SK-N-DZ (cell line): ENCODE measurements at regions not wholly inside any gene's neighbourhood (a gene's known extent, or its start where the extent isn't known, plus 50 kb on each side); places are given as distances from the start of the nearest gene placed in this dataset.

Experiments
- DNase-seq: peaks from one replicate; pipeline ENCODE4 v3.0.0-alpha.2; 2015; ENCODE audit warnings: low spot score

DNA sequence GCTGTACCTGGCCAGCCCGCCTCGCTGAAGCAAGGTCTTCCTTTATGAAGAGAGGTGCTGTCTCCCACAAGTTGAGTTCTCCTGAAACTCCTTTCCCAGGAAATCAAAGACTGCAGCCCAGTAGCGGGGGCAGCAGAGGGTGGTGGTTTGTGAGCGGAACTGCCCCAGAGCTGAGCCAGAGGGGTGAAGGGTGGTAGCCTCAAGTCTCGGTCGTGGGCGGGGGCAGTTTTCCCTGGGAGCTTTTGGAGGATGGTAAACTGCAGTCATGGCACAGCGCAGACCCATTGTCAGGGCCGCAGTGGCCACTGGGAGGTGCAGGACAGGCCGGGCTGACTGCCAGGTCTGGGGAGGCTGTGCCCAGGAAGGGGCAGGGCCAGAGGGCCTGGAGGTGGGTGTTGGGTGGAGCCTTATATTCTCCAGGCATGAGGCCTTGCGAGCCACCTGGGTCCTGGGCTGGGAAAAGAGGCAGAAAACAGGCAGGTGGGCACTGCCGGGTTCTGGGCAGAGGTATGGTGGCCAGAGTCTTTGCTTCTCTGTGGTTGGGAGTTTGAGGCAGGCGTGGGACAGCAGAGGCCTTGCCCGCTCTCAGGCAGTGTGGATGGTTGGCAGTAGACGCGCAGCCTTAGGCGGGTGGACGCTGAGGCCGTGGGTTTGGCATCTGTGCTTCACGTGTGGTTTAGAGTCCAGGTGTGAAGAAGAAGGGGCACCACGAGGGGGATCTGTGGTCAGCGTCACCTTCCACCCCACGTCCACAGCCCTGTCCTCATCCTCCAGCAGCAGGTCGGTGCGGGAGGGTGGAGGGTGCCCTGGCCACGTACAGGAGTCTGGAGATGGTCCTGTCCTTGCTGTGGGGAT, 1176.4 kb downstream of the BRD1 start:
- DNase-seq: no peak

DNA sequence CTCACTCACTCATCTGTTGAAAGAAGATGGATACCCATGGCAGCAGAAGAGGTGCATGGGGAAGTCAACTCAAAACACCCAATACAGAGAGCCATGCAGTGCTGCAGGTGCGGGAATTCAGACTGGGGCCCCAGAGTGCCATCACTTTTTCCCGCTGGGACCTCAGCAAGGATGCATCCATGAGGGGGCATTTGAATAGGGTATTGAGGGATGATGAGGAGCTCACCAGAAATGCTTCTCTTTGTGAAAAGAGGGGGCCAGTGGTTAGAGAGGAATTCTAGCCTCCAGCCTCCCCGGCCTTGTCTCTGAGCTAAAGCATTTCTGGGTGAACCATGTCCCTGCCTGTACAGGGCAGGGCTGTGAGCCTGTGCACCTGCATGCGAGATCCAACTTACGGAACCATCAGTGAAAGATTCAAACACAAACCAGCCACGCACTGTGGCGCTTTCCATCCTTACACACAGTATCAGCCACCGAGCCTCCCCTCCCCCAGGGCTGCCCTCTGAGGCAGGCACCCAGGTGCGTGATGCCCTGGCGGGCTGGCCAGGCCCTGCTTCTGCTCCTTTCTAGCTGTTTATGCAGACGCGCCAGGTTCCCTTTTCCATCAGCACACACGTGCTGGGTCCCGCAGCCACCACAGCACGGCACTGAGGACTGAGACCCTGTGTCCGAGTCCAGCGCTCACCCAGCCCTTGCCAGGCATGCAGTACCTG, 1177.2 kb downstream of the BRD1 start:
- no peak for DNase-seq

DNA sequence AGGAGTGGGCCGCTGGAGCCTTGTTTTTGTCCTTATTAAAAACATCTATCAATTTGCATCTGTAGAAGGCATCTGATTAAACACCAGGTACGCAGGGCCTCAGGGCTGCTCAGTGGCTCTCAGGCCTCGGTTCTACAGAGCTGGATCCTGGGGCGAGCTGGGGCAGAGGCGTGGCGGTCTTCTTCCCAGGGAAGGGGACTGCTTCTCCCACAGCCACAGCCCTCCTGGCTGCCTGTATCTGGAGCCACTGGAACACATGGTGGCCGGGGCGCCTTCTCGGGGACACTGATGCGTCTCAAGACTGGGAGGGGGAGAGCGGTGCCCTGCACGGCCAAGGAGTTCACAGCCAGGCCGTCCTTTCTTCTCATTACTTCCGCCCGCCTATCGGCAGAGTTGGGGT, 1178.2 kb downstream of the BRD1 start:
- DNase-seq: no peak

DNA sequence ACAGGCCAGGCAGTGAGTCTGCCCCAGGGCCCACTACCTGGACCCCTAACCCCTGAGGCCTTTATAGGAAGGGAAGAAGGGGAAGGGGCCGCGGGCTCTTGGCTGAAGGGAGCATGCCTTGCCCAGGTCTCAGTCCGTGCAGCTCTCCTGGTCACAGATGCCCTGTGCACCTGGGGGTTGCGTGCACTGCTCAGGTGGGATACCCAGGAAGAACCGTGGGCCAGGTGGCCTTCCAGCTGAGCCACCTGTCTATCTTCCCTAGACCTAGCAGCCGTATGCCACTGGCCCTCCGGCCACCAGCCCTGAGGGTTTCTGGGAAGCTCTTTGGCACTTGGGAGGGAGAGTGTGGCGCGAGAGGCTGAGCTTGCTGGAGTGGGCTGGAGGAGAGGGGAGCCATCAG, 1178.6 kb downstream of the BRD1 start:
- no peak for DNase-seq

DNA sequence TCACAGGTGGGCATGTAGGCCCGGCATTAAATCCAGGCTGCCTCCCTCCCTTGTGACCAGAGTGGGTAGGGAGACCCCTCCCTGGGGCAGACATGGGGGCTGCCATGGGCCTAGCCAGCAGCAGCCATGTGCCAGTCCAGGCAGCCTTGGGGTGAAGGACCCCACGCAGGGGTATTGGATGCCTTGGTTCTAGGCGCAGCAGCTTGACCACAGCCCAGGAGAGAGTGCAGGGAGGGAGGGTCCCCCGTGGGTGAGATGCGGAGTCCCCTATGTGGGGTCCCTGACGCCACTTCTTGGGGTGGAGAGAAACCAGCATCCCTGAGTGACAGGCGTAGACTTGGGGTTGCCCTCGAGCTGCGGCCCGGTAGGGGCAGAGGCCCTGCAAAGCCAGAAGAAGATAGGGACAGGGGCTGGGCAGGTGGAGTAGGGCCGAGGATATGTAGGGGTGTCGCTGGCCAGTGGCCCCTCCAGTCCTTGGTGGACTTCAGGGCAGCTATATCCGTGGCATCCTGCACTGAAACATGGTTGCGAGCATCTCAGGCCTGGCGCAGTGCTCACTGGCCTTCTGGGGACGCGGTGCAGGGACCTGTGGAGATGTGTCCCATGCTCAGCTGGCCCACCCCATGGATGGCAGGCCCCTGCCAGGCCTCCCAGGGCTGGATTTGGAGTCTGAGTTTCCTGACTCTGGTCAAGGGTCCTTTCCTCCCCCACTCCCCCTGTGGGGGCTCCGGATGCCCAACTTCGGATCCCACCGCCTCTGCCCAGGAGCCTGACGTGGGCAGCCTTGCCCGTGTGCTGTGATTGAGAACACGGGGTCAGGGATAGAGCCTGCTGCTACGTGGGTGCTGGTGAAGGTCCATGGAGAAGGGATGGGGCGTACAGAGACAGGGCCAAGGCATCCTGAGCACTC, 1179.8 kb downstream of the BRD1 start:
- DNase-seq: no peak

DNA sequence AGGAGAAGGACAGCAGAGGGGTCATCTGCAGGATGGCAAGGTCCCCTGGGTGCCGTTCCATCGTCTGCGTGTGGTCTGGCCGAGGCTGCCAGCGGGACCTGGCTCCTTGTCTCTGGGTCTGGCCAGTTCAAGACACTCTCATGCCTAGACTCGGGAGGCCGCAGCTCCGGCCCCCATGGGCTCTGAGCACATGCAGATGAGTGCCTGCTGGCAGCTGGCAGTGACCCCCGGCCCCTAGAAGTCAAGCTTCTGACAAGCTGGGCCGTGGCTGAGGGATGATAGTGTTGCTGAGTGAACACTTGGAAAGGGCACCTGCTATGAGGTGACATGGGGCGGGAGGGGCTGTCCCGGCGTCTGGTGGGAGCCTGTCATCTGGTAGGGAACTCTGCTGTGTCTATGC, 1180.6 kb downstream of the BRD1 start:
- no peak for DNase-seq

DNA sequence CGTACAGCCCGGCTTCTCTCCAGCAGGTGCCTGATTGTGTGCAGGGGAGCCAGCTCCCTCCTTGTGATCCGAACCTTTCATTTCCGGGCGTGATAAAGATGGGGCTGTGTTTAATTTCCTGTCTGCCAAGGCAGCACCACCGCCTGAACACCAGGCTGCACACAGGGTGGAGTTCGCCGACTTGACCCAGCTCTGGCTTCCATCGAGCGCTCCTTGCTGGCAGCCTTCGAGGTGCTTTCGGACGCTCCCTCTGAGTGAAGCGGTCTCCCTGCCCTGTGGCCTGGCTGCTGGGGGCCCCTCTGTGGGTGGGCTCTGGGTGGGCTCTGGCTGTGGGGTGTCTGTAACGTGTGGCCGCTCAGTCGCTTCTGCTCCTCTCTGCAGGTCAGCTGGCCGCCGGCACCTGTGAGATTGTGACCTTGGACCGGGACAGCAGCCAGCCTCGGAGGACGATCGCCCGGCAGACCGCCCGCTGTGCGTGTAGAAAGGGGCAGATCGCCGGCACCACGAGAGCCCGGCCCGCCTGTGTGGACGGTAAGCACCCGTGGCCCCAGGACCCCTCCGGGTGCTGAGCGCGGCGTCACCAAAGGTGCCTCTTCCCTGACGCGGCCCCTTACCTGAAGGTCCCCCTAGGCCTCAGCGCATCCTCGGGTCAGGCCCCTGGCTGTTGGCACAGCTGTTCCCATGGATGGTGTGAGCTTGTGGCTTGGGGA, 1181.3 kb downstream of the BRD1 start:
- no peak for DNase-seq

DNA sequence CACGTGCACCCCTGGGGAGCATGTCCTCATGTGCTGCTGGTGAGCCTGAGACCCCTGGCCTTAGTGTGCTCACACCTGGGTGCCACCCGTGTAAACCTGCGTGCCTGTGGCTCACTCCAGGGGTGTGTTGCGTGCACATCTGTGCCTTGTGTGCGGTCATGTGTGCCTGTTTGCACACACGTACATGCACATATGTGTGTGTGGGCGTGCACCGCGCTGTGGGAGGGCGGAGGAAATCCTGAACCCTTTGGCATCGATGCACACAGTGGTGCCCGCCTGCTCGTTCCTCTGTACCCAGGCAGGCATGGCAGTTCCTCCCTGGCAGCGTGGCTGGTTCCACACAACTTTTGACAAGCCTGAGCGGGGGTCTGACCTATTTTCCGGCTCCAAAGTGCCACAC, 1181.9 kb downstream of the BRD1 start:
- no peak for DNase-seq

DNA sequence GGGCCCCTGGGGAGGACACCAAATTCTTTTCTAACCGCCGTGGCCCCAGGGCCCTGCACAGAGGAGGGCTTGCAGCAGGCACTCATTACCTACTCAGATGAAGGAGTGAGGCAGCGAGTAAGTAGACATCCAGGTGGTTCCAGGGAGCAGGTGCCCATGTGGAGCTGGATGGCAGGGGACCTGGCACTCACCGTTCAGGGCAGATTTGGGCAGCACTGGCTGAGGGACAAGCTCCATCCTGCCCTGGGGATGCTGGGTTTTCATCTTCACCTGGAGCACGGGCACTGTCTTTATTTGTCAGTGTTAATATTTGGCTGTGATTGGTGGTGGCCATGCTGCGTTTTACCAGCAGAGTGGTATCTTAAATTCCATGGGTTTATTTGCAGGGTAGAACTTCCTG, 1182.7 kb downstream of the BRD1 start:
- DNase-seq: no peak

DNA sequence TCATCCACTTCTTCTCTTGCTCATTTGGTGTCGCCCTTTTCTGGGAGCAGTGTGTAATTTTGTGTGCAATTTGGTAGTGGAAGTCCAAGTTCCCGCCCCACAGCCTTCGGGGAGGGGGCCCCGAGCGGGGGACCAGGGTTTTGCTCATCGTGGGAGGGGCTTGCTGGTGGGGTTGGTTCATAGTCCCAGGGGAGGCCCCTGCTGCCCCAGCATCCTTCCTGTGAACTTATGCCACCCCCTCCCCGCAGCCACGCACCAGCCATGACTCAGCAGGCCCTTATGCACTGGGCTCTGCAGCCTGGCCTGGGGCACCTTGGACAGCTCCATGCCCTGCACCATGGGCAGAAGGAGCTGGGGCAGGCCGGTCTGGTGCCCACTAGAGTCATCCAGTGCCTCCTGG, 1183.6 kb downstream of the BRD1 start:
- DNase-seq: no peak

DNA sequence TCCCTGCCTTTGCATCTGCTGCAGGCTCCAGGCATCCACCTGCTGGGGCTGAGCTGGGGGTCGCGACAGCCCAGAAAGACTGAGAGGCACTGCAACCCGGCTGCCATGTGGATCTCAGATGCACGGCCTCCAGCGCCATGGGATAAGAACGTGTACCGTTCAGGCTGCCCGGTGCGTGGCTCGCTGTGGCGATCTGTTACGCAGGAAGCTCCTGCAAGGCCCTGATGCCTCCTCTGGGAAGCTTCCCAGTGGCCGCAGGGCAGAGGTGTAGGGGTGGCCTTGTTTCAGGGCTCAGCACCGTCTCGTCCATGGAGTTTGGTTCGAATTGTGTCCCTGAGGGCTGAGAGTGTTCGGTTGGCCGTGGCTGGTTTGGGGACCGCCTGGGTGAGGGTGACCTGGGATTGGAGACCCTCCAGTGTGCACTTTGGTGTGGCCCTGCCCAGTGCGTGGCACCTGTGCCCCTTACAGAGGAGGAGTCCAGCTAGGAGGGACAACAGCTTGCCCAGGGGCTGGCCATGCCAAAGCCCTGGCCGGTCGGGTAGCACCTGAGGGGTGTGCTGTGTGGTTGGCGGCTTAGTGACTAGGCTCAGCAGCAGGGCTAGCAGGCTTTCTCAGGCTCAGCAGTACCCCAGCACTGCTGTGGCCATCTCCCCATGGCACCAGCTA, 1184.5 kb downstream of the BRD1 start:
- DNase-seq: no peak

DNA sequence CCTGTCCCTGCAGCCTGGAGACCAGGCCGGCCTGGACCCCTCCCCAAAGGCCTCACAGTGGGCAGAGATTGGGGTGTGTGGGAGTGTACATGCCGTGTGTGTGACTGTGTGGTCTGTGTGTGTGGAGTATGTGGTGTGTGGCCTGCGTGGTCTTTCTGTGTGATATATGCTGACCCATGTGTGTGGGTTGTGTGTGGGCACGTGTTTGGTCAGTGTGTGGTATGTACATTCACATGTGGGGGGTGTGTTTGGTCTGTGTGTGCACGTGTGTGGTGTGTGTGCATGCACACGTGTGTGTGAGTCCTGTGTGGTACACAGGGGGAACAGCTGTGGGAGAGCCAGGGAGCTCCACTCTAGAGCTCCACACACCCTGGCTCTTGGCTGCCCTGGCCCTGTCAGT, 1185.1 kb downstream of the BRD1 start:
- no peak for DNase-seq

DNA sequence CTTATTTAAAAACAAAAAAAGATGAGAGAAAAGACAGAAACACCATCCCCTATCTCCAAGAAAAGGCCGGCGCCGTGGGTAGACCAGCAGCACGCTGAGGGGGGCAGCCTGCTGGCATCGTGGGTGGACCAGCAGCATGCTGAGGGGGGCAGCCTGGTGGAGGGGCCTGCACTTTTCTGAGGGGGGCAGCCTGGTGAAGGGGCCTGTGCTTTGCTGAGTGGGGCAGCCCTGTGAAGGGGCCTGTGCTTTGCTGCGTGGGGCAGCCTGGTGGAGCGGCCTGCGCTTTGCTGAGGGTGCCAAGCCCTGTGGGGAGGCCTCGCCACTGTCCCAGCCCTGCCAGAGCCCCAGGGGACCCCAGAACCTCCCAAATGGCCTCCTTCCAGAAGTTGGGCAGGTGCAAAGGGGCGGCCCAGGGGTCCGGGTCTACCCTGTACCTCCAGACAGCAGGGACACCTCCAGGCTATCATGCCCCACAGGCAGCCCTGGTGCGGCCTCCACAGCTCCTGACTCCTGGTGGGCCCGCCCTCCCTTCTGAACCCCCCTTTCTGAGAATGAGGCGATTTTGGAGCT, 1185.7 kb downstream of the BRD1 start:
- DNase-seq: no peak

DNA sequence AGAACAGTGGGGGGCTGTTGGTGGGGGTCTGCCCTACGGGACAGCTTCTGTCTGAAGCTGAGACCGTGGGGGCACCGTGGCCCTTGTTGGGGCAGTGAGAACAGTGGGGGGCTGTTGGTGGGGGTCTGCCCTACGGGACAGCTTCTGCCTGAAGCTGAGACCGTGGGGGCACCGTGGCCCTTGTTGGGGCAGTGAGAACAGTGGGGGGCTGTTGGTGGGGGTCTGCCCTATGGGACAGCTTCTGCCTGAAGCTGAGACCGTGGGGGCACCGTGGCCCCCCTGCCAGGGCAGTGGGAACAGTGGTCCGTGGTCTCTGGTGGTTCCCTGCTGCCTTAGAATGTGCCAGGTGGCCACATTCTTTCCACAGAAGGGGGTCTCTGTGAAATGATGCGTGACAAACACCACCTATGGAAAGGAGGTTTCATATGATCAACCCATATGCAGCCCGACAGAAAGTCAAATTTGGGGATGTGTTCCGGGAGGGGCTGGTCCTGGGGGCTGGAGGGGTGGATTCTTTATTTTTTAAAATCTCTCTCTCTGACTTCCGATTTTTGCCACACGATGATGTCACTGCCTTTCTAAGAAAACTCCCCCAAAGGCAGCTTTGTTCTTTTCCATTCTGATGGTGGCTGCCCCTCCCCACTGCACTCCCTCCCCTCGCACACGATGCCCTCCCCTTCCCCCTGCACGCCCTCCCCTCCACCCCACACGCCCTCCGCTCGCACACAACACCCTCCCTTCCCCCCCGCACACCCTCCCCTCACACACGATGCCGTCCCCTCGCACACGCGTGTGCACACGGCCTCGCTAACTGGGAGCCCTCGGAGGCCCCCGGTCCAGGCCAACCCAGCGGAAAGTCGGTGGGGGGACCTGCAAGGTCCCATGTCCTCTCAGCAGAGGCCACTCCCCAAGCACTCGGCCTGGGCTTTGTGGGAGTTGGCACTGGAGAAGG, 1186.5 kb downstream of the BRD1 start:
- DNase-seq: no peak

DNA sequence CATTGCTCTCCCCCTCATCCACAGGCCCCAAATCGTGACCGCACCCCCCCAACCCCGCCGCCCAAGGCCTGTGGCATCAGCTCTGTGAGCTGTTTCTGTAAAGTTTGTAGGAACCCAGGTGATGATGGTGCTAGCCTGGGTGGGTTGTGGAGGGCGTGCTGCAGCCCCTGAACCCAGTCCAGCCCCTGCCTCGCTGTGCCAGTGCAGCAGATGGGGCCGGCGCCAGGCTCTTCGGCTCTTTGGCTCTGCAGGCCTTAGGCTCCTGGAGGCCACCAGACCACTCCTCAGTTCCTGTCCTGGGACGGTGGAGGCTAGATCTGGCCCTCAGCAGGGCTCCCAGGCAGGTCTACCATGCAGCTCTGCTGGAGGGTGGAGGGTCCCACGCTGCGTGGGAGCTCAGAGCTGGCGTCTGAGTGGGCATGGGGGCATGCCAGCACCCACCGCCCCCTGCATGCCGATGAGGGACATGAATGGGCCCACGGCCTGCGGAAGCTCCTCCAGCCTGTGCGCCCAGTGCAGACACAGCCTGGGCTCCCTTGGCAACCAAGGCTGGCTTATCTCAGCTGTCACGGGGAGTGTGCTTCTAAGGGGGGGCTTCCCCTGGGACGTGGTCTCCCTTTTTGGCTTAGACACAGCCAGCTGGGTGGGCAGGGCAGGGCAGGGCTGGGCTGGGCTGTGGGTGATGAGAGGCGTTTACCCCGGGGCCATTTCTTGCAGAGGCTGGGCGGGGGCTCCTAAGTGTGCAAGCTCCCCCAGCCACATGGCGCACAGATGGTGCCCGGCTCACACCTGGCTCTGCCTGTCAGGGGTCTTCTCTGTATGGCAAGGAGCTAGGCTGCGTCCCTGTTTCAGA, 1187.6 kb downstream of the BRD1 start:
- DNase-seq: no peak

DNA sequence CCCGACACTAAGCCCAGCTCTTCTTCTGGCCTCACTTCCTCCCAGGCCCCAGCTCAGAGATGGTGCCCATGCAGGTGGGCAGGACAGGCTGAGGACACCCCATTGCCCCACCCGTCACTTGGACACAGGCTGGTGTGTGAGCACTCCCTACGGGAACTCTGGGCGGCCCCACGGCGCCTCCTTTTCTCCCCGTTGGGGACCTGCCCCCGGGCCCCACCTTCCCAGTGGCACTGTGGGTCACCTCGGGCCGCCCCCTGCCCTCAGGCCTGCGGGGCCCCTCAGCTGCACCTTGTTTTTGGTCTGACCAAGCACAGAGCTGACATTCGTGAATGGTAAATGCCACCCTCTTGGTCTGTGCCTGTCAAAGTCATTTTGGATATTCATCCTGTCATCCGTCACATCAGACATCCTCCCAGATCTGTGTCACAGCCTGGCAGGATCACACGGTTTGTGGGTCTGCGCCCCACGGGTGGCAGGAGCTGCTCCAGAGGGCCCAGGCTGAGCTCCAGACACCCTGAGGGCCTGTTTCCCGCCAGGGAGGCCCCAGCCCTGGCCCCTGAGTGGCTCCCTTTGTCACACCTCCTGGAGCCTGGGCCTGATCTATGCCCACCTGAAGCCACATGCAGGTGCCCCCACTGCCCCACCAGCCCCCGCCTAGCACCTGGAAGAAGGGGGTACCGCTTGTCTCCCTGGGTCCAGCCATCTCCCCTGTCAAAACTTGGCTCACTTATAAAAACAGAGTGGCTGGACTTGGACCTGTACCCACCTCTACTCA, 1188.5 kb downstream of the BRD1 start:
- DNase-seq: no peak

DNA sequence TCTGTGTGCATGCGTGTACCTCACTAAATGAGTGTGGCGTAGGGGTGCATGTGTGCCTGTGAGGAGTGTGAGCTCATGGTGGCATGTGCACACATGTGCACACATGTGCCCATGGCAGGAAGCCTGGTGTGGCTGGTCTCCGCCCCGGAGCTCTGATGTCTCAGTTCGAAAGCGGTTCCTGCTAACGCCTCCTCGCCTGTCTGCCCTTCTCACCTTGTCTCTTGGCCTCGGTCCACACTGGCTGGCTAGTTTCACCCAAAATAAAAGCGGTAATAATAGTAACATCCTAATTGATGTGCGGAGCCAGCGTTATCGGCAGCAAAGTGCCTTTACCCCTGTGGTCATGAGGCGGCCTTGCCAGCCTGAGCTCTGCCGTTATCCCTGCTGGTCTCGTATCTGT, 1190.4 kb downstream of the BRD1 start:
- DNase-seq: no peak

DNA sequence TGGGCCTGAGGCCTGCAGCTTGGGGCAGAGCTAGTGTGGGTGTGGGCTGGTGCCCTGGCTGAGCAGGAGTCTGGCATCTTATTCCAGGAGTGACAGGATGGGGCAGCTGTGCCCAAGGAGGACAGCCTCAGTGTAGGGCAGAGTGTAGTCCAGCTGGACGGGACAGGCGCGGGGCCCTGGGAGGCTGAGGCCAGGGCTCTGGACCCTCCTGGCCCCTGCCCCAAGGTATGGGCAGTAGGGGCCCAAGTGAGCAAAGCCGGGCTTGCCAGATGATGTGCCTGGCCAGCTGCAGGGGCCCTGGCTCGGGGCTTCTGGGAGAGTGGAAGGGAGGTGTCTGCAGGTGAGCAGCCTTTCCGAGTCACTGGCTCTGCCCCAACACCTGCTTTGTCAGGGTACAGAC, 1190.9 kb downstream of the BRD1 start:
- no peak for DNase-seq
